LNCAP (cell line): ENCODE measurements at regions not wholly inside any gene's neighbourhood (a gene's known extent, or its start where the extent isn't known, plus 50 kb on each side); places are given as distances from the start of the nearest gene placed in this dataset.

Experiments used
- CTCF ChIP-seq: fragments of 450-650 bp; IDR thresholded peaks from 2 replicates; pipeline ENCODE4 v1.5.1; 2017; ENCODE audit warnings: mild to moderate bottlenecking

- peak; percentile 60 for TF ChIP-seq CTCF
These were observed 290.3 kb downstream of the TRIB2 start for GRCh38 chr2:13006829-13007717.

- no peak for TF ChIP-seq CTCF
These were observed 292.4 kb downstream of the TRIB2 start for GRCh38 chr2:13009027-13009642.

- TF ChIP-seq CTCF: no peak
These were observed 293.5 kb downstream of the TRIB2 start for GRCh38 chr2:13010283-13010682.

GRCh38 chr2:13014783-13015182 is 298.0 kb downstream of the TRIB2 start:
- no peak for TF ChIP-seq CTCF

GRCh38 chr2:13015532-13016320 is 299.0 kb downstream of the TRIB2 start:
- no peak for TF ChIP-seq CTCF

- TF ChIP-seq CTCF: no peak
These were observed 301.8 kb downstream of the TRIB2 start for GRCh38 chr2:13018490-13018889.

GRCh38 chr2:13019781-13020180 is 303.0 kb downstream of the TRIB2 start:
- no peak for TF ChIP-seq CTCF
